HL-60 (cell line): ENCODE measurements at regions not wholly inside any gene's neighbourhood (a gene's known extent, or its start where the extent isn't known, plus 50 kb on each side); places are given as distances from the start of the nearest gene placed in this dataset.

ENCODE experiments used
- CTCF ChIP-seq: IDR thresholded peaks from one replicate; pipeline ENCODE4 v1.5.1; 2011; ENCODE audit warnings: low read length, control low read depth, inconsistent platforms; ENCODE audit not compliant: insufficient read depth
- GABPA ChIP-seq: IDR thresholded peaks from 2 replicates; pipeline ENCODE4 v1.6.1; 2012; ENCODE audit warnings: low read depth
- POLR2AphosphoS5 ChIP-seq: IDR thresholded peaks from 2 replicates; pipeline ENCODE4 v1.6.1; 2012; ENCODE audit warnings: low read depth
- REST ChIP-seq: IDR thresholded peaks from 2 replicates; pipeline ENCODE4 v1.6.1; 2012; ENCODE audit warnings: low read depth; ENCODE audit not compliant: insufficient replicate concordance
- SPI1 ChIP-seq: IDR thresholded peaks from 2 replicates; pipeline ENCODE4 v1.6.1; 2012; ENCODE audit warnings: low read depth, mild to moderate bottlenecking, borderline replicate concordance

DNA sequence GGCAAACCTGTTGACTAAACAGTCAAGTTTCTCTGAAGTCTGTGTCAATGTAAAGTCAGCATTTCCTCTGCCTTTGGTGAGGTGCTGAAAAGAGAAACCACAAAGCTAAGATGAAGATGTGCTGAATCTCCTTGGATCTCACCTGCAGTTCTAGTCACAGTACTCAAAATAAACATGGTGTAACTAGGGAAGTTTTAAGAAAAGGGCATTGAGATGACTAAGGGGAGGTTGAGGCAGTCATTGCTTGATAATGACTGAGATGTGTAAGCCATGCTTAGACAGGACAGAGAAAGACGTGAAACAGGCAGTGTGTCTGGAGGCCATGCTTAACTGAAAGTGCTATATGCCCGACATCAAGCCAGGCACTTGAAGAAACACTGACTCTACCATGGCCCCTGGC is 1010.0 kb upstream of the CELF4 start:
- TF ChIP-seq CTCF (no peak), POLR2AphosphoS5 (no peak), REST (no peak), GABPA (no peak), SPI1 (no peak)
